Activated CD8-positive, alpha-beta T cell treated with anti-CD3 and anti-CD28 coated beads for 36 hours (primary cell): ENCODE measurements at regions not wholly inside any gene's neighbourhood (a gene's known extent, or its start where the extent isn't known, plus 50 kb on each side); places are given as distances from the start of the nearest gene placed in this dataset.

Experiments used
- ATAC-seq: fragments of 200-7000 bp; cut with Tn5 transposase; one replicate; pipeline ENCODE4 v1.10.0; 2021; ENCODE audit warnings: mild to moderate bottlenecking, moderate library complexity
- CTCF ChIA-PET: fragments of 350-600 bp; sonication (Branson Sonifier 250); formaldehyde crosslinking; loops from one replicate; lab custom pipeline; 2021; ENCODE audit warnings: antibody characterized with exemption; lab: Charles Lee
- POLR2A ChIA-PET: fragments of 350-600 bp; sonication (Branson Sonifier 250); formaldehyde crosslinking; loops from one replicate; lab custom pipeline; 2021; ENCODE audit warnings: antibody characterized with exemption; lab: Charles Lee
- DNase-seq: peaks from one replicate; pipeline ENCODE4 v3.0.0-alpha.2; 2020
- H3K27ac Mint-ChIP-seq: one replicate; pipeline ENCODE4 v1.8.0; 2021; ENCODE audit warnings: mild to moderate bottlenecking, mixed read lengths
- H3K27me3 Mint-ChIP-seq: one replicate; pipeline ENCODE4 v1.8.0; 2021; ENCODE audit warnings: mixed read lengths
- H3K36me3 Mint-ChIP-seq: one replicate; pipeline ENCODE4 v1.8.0; 2021; ENCODE audit warnings: low read depth, mixed read lengths
- H3K4me1 Mint-ChIP-seq: one replicate; pipeline ENCODE4 v1.8.0; 2021; ENCODE audit warnings: low read depth, mixed read lengths
- H3K4me3 Mint-ChIP-seq: one replicate; pipeline ENCODE4 v1.8.0; 2021; ENCODE audit warnings: mild to moderate bottlenecking, moderate library complexity, mixed read lengths
- H3K9me3 Mint-ChIP-seq: one replicate; pipeline ENCODE4 v1.8.0; 2021; ENCODE audit warnings: mixed read lengths
- intact Hi-C: fragments of 100-400 bp; cut with micrococcal nuclease; formaldehyde crosslinking; loops from one replicate; pipeline ENCODE4 v1.10.0; 2022
- TF ChIP-seq, protein P1 (sequence below): fragments of 200-600 bp; IDR thresholded peaks from one replicate; pipeline ENCODE4 v1.8.0; 2022; ENCODE audit warnings: antibody characterized with exemption, mild to moderate bottlenecking

DNA sequence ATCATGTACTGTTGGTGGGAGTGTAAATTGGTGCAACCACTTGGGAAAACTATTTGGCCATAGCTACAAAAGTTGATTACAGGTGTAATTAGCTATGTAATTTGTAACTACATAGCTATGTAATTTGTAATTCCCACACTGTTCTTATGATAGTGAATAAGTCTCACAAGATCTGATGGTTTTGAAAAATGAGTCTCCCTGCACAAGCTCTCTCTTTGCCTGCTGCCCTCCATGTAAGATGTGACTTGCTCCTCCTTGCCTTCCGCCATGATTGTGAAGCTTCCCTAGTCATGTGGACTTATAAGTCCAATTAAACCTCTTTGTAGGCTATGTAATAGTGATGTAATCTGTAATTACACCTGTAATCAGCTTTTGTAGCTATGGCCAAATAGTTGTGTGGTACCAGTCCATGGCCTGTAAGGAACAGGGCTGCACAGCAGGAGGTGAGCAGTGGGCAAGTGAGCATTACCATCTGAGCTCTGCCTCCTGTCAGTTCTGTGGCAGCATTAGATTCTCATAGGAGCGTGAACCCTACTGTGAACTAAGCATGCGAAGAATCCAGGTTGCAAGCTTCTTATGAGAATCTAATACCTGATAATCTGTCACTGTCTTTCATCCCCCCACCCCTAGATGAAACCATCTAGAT lies 133.7 kb upstream of the COPS8 start:
- no peaks in the 10 kb centered on the region for H3K36me3 Mint-ChIP-seq
- peaks cover 1% of the 10 kb centered on the region for H3K27me3 Mint-ChIP-seq
- intact Hi-C loops: no loop called here
- TF ChIP-seq, protein P1, sequence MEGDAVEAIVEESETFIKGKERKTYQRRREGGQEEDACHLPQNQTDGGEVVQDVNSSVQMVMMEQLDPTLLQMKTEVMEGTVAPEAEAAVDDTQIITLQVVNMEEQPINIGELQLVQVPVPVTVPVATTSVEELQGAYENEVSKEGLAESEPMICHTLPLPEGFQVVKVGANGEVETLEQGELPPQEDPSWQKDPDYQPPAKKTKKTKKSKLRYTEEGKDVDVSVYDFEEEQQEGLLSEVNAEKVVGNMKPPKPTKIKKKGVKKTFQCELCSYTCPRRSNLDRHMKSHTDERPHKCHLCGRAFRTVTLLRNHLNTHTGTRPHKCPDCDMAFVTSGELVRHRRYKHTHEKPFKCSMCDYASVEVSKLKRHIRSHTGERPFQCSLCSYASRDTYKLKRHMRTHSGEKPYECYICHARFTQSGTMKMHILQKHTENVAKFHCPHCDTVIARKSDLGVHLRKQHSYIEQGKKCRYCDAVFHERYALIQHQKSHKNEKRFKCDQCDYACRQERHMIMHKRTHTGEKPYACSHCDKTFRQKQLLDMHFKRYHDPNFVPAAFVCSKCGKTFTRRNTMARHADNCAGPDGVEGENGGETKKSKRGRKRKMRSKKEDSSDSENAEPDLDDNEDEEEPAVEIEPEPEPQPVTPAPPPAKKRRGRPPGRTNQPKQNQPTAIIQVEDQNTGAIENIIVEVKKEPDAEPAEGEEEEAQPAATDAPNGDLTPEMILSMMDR: no peak
- no peak for ATAC-seq
- H3K4me3 Mint-ChIP-seq: no peak overlapping the region
- H3K9me3 Mint-ChIP-seq: peaks cover 11% of the 10 kb centered on the region
- POLR2A ChIA-PET: no interaction called here
- no peak for DNase-seq
- peaks cover 3% of the 10 kb centered on the region for H3K4me1 Mint-ChIP-seq
- CTCF ChIA-PET: no interaction called here
- no peak overlapping the region for H3K27ac Mint-ChIP-seq

DNA sequence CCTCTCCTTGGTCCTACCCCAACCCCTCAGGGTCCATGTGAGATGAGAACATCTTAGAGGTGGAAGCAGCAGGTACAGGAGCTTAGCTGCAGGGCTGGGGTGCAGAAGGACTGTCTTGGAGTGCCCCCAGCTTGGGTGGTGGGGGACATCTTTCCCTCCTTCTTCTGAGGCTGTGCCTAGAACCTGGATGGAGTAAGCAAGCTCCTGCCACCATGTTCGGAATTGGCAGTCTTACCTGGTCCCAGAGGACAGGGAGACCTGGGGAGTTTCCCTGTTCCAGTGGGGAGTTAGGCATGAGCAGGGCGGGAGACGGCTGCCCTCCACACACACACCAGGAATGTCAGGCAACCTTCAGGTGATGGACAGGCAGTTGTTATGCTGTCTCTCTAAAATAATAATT lies 131.0 kb upstream of the COPS8 start:
- CTCF ChIA-PET: no interaction called here
- no peak overlapping the region for H3K27ac Mint-ChIP-seq
- H3K4me3 Mint-ChIP-seq: no peak overlapping the region
- TF ChIP-seq, protein P1: no peak
- H3K9me3 Mint-ChIP-seq: peaks cover 11% of the 10 kb centered on the region
- DNase-seq: no peak
- H3K36me3 Mint-ChIP-seq: no peaks in the 10 kb centered on the region
- peaks cover 1% of the 10 kb centered on the region for H3K27me3 Mint-ChIP-seq
- H3K4me1 Mint-ChIP-seq: peaks cover 3% of the 10 kb centered on the region
- intact Hi-C loops: no loop called here
- ATAC-seq: no peak
- POLR2A ChIA-PET: no interaction called here

DNA sequence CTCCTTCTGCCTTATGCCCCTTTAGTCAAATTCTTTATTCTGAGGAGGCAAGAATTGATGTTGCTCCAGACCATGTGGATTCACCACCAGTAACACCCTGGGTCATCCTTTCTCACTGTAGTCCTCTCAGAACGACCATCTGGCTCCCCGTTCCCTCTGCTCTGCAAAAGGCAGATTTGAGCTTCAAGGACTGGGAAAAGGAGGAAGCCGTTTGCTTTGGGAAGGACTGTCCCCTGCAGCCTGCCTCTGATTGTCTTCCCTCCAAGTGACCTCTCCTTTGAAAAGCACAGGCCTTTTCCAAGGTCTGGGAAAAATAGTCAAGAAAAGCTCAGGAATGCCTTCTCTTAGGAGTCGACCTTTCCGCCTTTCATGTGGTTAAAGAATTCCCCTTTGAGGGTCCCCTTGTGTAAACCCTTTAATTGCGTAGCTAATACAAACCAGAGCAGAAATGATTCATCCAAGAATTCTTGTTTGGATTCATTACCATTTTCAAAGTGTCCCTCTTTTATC lies 130.1 kb upstream of the COPS8 start:
- intact Hi-C loops: no loop called here
- DNase-seq (no peak), ATAC-seq (no peak)
- H3K36me3 Mint-ChIP-seq: no peaks in the 10 kb centered on the region
- peaks cover 11% of the 10 kb centered on the region for H3K9me3 Mint-ChIP-seq
- ChIA-PET CTCF (interaction anchor here (0.8 kb wide), 1 partner anchor 73 kb away, joined by 3 read pairs; no protein-coding TSS in a partner anchor), POLR2A (no interaction called here)
- H3K27ac Mint-ChIP-seq: no peak overlapping the region
- TF ChIP-seq, protein P1: no peak
- no peak overlapping the region for H3K4me3 Mint-ChIP-seq
- H3K4me1 Mint-ChIP-seq: peaks cover 3% of the 10 kb centered on the region
- peaks cover 1% of the 10 kb centered on the region for H3K27me3 Mint-ChIP-seq

DNA sequence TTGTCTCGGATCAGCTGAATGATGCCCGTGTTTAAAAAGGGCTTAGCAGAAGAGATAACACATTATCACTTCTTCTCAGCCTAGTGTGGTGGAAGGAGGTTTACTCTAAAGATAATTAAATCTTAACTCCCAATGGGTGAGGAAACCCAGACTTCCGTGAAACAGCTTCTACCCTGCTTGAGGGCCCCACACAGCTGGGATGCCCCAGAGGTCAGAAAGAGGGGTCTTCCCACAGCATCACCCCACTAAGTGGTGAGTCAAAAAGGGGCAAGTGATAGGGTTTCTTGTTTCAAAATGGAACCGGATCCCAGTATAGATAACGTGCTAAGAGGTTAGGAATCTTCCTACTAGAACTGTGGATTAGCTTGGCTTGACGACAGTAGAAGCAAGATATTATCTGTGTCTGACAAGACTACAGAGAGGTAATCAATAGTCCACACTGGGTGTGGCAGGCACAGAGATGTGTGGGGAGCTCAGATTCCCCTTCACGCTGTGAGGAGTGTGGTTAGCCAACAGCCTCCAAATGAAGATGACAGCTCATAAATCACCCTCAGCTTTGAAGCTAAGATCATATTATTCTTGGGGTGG lies 129.6 kb upstream of the COPS8 start:
- H3K36me3 Mint-ChIP-seq: no peaks in the 10 kb centered on the region
- intact Hi-C loops: no loop called here
- peaks cover 10% of the 10 kb centered on the region for H3K9me3 Mint-ChIP-seq
- peak; percentile 69 for ATAC-seq
- CTCF ChIA-PET: interaction anchor here (0.8 kb wide), 1 partner anchor 72 kb away, joined by 3 read pairs; no protein-coding TSS in a partner anchor
- peak; percentile 31 for DNase-seq
- no peak overlapping the region for H3K27ac Mint-ChIP-seq
- H3K27me3 Mint-ChIP-seq: peaks cover 1% of the 10 kb centered on the region
- POLR2A ChIA-PET: interaction anchor here (1.0 kb wide), 1 partner anchor 9 kb away, joined by 3 read pairs; no protein-coding TSS in a partner anchor
- TF ChIP-seq, protein P1: no peak
- H3K4me1 Mint-ChIP-seq: peaks cover 3% of the 10 kb centered on the region
- no peak overlapping the region for H3K4me3 Mint-ChIP-seq

DNA sequence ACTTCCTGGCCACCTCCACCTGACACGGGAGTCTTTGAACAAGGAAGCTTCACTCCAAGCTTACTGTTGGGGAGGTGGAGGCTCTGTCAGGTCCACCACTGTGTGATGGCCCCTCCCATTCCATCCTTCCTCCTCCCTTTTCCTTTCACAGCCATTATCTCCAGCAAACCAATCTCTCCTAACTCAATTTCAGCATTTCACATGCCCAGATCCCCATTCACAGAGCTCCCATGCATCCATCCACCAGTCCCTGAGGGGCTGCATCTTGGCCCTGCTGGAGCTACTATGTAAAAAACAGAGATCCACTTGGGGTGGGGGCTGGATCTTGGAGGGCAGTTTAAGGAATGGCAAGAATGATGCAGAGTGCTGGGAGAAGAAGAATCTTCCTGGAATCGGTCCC lies 129.0 kb upstream of the COPS8 start:
- intact Hi-C loops: no loop called here
- Mint-ChIP-seq H3K9me3 (peaks cover 6% of the 10 kb centered on the region), H3K4me3 (no peak overlapping the region), H3K36me3 (no peaks in the 10 kb centered on the region), H3K27me3 (peaks cover 1% of the 10 kb centered on the region), H3K4me1 (peaks cover 3% of the 10 kb centered on the region), H3K27ac (no peak overlapping the region)
- DNase-seq: no peak
- TF ChIP-seq, protein P1: no peak
- CTCF ChIA-PET: interaction anchor here (0.8 kb wide), 1 partner anchor 72 kb away, joined by 3 read pairs; no protein-coding TSS in a partner anchor
- ATAC-seq: no peak
- POLR2A ChIA-PET: interaction anchor here (1.0 kb wide), 1 partner anchor 9 kb away, joined by 3 read pairs; no protein-coding TSS in a partner anchor
